ENCODE measurements at regions not wholly inside any gene's neighbourhood (a gene's known extent, or its start where the extent isn't known, plus 50 kb on each side); places are given as distances from the start of the nearest gene placed in this dataset.

DNA sequence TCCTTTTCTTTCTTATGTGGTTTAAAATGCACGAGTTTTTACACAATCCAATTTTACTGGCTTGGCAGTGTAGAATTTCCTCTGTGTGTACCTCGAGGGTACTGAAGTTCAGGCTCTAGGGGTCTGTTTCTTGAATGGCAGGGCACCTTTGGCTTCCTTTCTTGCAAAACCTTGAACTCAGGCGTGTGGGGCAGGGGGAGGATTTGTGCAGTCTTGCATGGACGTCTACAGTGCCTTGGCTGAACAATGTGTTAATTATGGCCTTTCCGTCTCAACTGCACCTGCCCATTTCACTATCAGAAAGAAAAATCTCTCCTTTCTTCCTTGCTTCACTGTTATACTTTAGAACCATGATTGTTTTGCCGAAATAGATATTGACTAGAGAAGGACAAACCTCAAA lies 570.9 kb downstream of the INHBA start:
- peaks cover 30% of the 10 kb centered on the region for H3K4me1 ChIP-seq (ENCODE audit: low read length)
- H3K9ac ChIP-seq (ENCODE audit: low read length): no peak overlapping the region
- no peak for TF ChIP-seq CTCF (IDR thresholded peaks at IDR 0.05; ENCODE audit: low read depth, low read length)
- TF ChIP-seq EZH2phosphoT487 (IDR thresholded peaks at IDR 0.05; ENCODE audit: low read depth): no peak
- H3K79me2 ChIP-seq (ENCODE audit: low read length): no peaks in the 10 kb centered on the region
- H3K27ac ChIP-seq (ENCODE audit: low read length): no peak overlapping the region
- no peaks in the 10 kb centered on the region for H3K36me3 ChIP-seq (replicated peaks; ENCODE audit: low read depth, low read length)
- H3K4me2 ChIP-seq (ENCODE audit: low read length): no peak overlapping the region
- no peak overlapping the region for H3K4me3 ChIP-seq (ENCODE audit: low read length)
- H3K9me3 ChIP-seq (ENCODE audit: insufficient read depth, low read length): no peaks in the 10 kb centered on the region
- no peaks in the 10 kb centered on the region for H4K20me1 ChIP-seq (ENCODE audit: insufficient read depth, low read length)
- H2AFZ ChIP-seq (ENCODE audit: low read depth, low read length): no peak overlapping the region
- no peaks in the 10 kb centered on the region for H3K27me3 ChIP-seq (ENCODE audit: low read depth, low read length)

DNA sequence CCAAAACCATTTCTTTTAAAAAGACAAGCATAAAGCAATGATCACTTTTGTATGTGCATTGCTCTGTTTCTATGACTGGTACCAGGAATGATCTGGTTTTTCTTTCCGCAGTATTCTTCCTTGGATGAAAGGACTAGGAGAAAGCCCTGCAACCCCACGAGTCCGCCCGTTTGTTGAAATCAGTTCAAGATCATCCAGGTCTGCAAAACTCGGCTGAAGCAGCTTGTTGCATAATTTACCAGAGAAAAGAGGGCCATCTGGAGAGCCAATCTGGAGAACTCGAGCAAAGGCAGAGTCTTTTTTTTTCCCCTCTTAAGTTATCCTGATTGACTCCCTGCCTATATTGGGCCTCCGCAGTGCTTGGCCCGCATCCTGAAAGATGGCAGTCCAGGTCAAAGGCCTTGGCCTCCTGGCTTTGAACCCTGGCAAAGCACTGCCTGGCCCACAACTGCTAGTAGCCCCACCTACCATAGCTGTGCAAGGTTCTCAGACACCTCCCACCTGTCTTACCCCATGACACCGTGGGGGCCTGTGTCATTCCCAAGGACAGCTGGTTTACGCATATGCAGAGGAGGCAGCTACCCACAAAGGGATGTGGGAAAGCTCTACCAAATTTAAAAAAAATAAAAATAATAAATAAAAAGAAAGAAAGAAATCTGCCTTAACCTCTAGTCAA lies 572.2 kb downstream of the INHBA start:
- no peak overlapping the region for H3K9ac ChIP-seq (ENCODE audit: low read length)
- TF ChIP-seq CTCF (IDR thresholded peaks at IDR 0.05; ENCODE audit: low read depth, low read length) (no peak), EZH2phosphoT487 (IDR thresholded peaks at IDR 0.05; ENCODE audit: low read depth) (no peak)
- no peaks in the 10 kb centered on the region for H3K79me2 ChIP-seq (ENCODE audit: low read length)
- H3K4me3 ChIP-seq (ENCODE audit: low read length): no peak overlapping the region
- H3K27ac ChIP-seq (ENCODE audit: low read length): no peak overlapping the region
- no peaks in the 10 kb centered on the region for H4K20me1 ChIP-seq (ENCODE audit: insufficient read depth, low read length)
- no peak overlapping the region for H3K4me2 ChIP-seq (ENCODE audit: low read length)
- no peaks in the 10 kb centered on the region for H3K9me3 ChIP-seq (ENCODE audit: insufficient read depth, low read length)
- no peak overlapping the region for H2AFZ ChIP-seq (ENCODE audit: low read depth, low read length)
- no peaks in the 10 kb centered on the region for H3K27me3 ChIP-seq (ENCODE audit: low read depth, low read length)
- H3K4me1 ChIP-seq (ENCODE audit: low read length): peaks cover 30% of the 10 kb centered on the region
- no peaks in the 10 kb centered on the region for H3K36me3 ChIP-seq (replicated peaks; ENCODE audit: low read depth, low read length)

DNA sequence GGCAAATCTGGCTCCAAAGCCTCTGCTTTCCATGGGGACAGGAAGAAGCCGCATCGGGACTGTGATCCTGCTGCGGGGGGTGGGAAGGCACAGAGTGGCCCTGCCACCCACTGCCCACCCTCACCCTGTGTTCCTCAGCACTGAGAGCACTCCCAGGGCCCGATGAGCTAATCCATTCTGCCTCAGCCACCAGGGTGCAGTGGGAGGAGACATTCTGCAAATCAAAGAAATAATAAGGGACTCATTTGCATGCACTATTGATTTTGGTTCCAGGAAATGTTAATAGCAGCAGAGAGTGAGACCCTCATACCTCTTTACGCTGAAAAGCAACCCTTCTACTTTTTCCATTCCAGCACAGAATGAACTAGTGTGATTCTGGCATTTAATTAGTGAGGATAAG lies 572.8 kb downstream of the INHBA start:
- Histone ChIP-seq H3K27ac (ENCODE audit: low read length) (no peak overlapping the region), H3K9ac (ENCODE audit: low read length) (no peak overlapping the region), H3K4me1 (ENCODE audit: low read length) (peaks cover 30% of the 10 kb centered on the region), H3K36me3 (replicated peaks; ENCODE audit: low read depth, low read length) (no peaks in the 10 kb centered on the region), H3K9me3 (ENCODE audit: insufficient read depth, low read length) (no peaks in the 10 kb centered on the region), H3K27me3 (ENCODE audit: low read depth, low read length) (no peaks in the 10 kb centered on the region), H4K20me1 (ENCODE audit: insufficient read depth, low read length) (no peaks in the 10 kb centered on the region), H2AFZ (ENCODE audit: low read depth, low read length) (no peak overlapping the region), H3K79me2 (ENCODE audit: low read length) (no peaks in the 10 kb centered on the region), H3K4me3 (ENCODE audit: low read length) (no peak overlapping the region), H3K4me2 (ENCODE audit: low read length) (no peak overlapping the region)
- TF ChIP-seq CTCF (IDR thresholded peaks at IDR 0.05; ENCODE audit: low read depth, low read length) (no peak), EZH2phosphoT487 (IDR thresholded peaks at IDR 0.05; ENCODE audit: low read depth) (no peak)

DNA sequence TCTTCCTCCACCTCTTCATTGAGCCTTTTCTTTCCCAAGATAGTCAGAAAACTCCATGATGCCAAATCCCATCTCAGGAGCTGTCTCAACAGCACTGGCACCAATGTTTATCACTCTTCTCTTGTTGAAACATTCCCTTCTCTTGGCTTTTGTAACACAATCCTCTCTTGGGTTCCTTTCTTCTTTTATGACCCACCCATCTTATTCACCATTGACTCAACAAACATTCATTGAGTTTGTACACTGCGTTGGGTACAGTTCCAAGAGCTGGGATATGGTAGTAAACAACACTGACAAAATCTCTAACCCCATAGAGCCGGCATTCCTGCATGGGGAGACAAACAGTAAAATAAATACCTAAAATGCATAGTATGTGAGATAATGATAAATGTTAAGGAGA lies 577.5 kb downstream of the INHBA start:
- Histone ChIP-seq H3K9ac (ENCODE audit: low read length) (no peak overlapping the region), H3K4me2 (ENCODE audit: low read length) (no peak overlapping the region), H3K27me3 (ENCODE audit: low read depth, low read length) (no peaks in the 10 kb centered on the region), H3K27ac (ENCODE audit: low read length) (no peak overlapping the region), H3K36me3 (replicated peaks; ENCODE audit: low read depth, low read length) (no peaks in the 10 kb centered on the region), H3K9me3 (ENCODE audit: insufficient read depth, low read length) (no peaks in the 10 kb centered on the region), H2AFZ (ENCODE audit: low read depth, low read length) (no peak overlapping the region), H3K79me2 (ENCODE audit: low read length) (no peaks in the 10 kb centered on the region), H3K4me1 (ENCODE audit: low read length) (no peaks in the 10 kb centered on the region), H3K4me3 (ENCODE audit: low read length) (no peak overlapping the region), H4K20me1 (ENCODE audit: insufficient read depth, low read length) (no peaks in the 10 kb centered on the region)
- no peak for TF ChIP-seq CTCF (IDR thresholded peaks at IDR 0.05; ENCODE audit: low read depth, low read length)
- no peak for TF ChIP-seq EZH2phosphoT487 (IDR thresholded peaks at IDR 0.05; ENCODE audit: low read depth)

Data from OCI-LY3 (cell line).